Hepatocyte (in vitro differentiated cells): ENCODE measurements at regions not wholly inside any gene's neighbourhood (a gene's known extent, or its start where the extent isn't known, plus 50 kb on each side); places are given as distances from the start of the nearest gene placed in this dataset.

ENCODE experiments used
- DNase-seq: peaks from one replicate; pipeline ENCODE4 v3.0.0-alpha.2; 2016; ENCODE audit warnings: low spot score
- H2AFZ ChIP-seq: fragments of 200-600 bp; sonication (generic); 2 replicates; pipeline ENCODE4 v1.6.0; 2016; ENCODE audit warnings: antibody characterized with exemption, mild to moderate bottlenecking
- H3K27ac ChIP-seq: fragments of 200-600 bp; sonication (generic); 2 replicates; pipeline ENCODE4 v1.5.1; 2016; ENCODE audit warnings: mild to moderate bottlenecking
- H3K27me3 ChIP-seq: fragments of 200-600 bp; sonication (generic); 2 replicates; pipeline ENCODE4 v1.6.1; 2016
- H3K36me3 ChIP-seq: fragments of 200-600 bp; sonication (generic); replicated peaks from 2 replicates; pipeline ENCODE4 v1.5.1; 2016; ENCODE audit warnings: low read depth; ENCODE audit not compliant: insufficient read depth
- H3K4me1 ChIP-seq: fragments of 200-600 bp; sonication (generic); 2 replicates; pipeline ENCODE4 v1.5.1; 2016; ENCODE audit warnings: mild to moderate bottlenecking, moderate library complexity; ENCODE audit not compliant: insufficient read depth
- H3K4me2 ChIP-seq: fragments of 200-600 bp; sonication (generic); 2 replicates; pipeline ENCODE4 v1.6.0; 2016
- H3K4me3 ChIP-seq: fragments of 200-600 bp; sonication (generic); 2 replicates; pipeline ENCODE4 v1.5.1; 2016; ENCODE audit warnings: mild to moderate bottlenecking
- H3K79me2 ChIP-seq: fragments of 200-600 bp; sonication (generic); 2 replicates; pipeline ENCODE4 v1.6.0; 2017; ENCODE audit warnings: mild to moderate bottlenecking
- H3K9me2 ChIP-seq: fragments of 200-600 bp; sonication (generic); replicated peaks from 2 replicates; pipeline ENCODE4 v1.6.0; 2017; ENCODE audit warnings: mild to moderate bottlenecking; ENCODE audit not compliant: insufficient read depth
- H3K9me3 ChIP-seq: fragments of 200-600 bp; sonication (generic); 2 replicates; pipeline ENCODE4 v1.5.1; 2016; ENCODE audit warnings: low read depth, mild to moderate bottlenecking
- H4K20me1 ChIP-seq: fragments of 200-600 bp; sonication (generic); 2 replicates; pipeline ENCODE4 v1.6.0; 2016; ENCODE audit warnings: mild to moderate bottlenecking; ENCODE audit not compliant: insufficient read depth, poor library complexity, severe bottlenecking
- CTCF ChIP-seq: fragments of 200-600 bp; sonication (generic); IDR thresholded peaks from 2 replicates; pipeline ENCODE4 v1.5.1; 2016; ENCODE audit warnings: antibody characterized with exemption, mild to moderate bottlenecking; ENCODE audit not compliant: poor library complexity
- EZH2 ChIP-seq: fragments of 200-600 bp; sonication (generic); IDR thresholded peaks from 2 replicates; pipeline ENCODE4 v1.6.1; 2016; ENCODE audit warnings: antibody characterized with exemption, mild to moderate bottlenecking, borderline replicate concordance
- EZH2phosphoT487 ChIP-seq: fragments of 200-600 bp; sonication (generic); IDR thresholded peaks from one replicate; pipeline ENCODE4 v1.6.1; 2018; ENCODE audit warnings: antibody characterized with exemption, mild to moderate bottlenecking, low read depth, moderate library complexity; ENCODE audit not compliant: unreplicated experiment, severe bottlenecking
- WGBS: methylation state at CpG from one replicate; pipeline ENCODE4 v1.1.6; 2016; ENCODE audit warnings: low lambda C conversion rate; ENCODE audit errors: missing lambda C conversion rate; 5-methylcytosine and 5-hydroxymethylcytosine counted together

GRCh38 chr4:165662341-165662740 is 210.7 kb upstream of the TLL1 start:
- Histone ChIP-seq H3K4me2 (no peak overlapping the region), H3K36me3 (no peaks in the 10 kb centered on the region), H4K20me1 (no peaks in the 10 kb centered on the region), H3K9me2 (no peaks in the 10 kb centered on the region), H3K27ac (no peak overlapping the region), H3K9me3 (no peaks in the 10 kb centered on the region), H2AFZ (no peak overlapping the region), H3K79me2 (no peaks in the 10 kb centered on the region), H3K4me1 (no peaks in the 10 kb centered on the region), H3K27me3 (no peaks in the 10 kb centered on the region), H3K4me3 (no peak overlapping the region)
- DNase-seq, result no peak
- WGBS, result 78% methylated on average over 2 of the region's 2 CpGs
- no peak for TF ChIP-seq EZH2

GRCh38 chr4:165663411-165663810 is 209.6 kb upstream of the TLL1 start:
- no peak overlapping the region for H3K27ac ChIP-seq
- no peaks in the 10 kb centered on the region for H3K36me3 ChIP-seq
- no peaks in the 10 kb centered on the region for H3K9me2 ChIP-seq
- H3K4me3 ChIP-seq, result no peak overlapping the region
- no peaks in the 10 kb centered on the region for H3K27me3 ChIP-seq
- H3K4me2 ChIP-seq, result no peak overlapping the region
- TF ChIP-seq CTCF (no peak), EZH2 (no peak), EZH2phosphoT487 (no peak)
- no peaks in the 10 kb centered on the region for H3K4me1 ChIP-seq
- H2AFZ ChIP-seq, result no peak overlapping the region
- no peak for DNase-seq
- H3K79me2 ChIP-seq, result no peaks in the 10 kb centered on the region
- H3K9me3 ChIP-seq, result no peaks in the 10 kb centered on the region
- no peaks in the 10 kb centered on the region for H4K20me1 ChIP-seq

GRCh38 chr4:165666836-165667235 is 206.2 kb upstream of the TLL1 start:
- Histone ChIP-seq H3K27me3 (no peaks in the 10 kb centered on the region), H3K4me1 (no peaks in the 10 kb centered on the region), H3K79me2 (no peaks in the 10 kb centered on the region), H3K4me2 (no peak overlapping the region), H2AFZ (no peak overlapping the region), H3K9me2 (no peaks in the 10 kb centered on the region), H3K9me3 (no peaks in the 10 kb centered on the region), H3K36me3 (no peaks in the 10 kb centered on the region), H3K4me3 (no peak overlapping the region), H4K20me1 (no peaks in the 10 kb centered on the region), H3K27ac (no peak overlapping the region)
- DNase-seq, result no peak
- WGBS, result 93% methylated on average over 5 of the region's 5 CpGs
- TF ChIP-seq EZH2, result no peak
- TF ChIP-seq CTCF, result no peak
- TF ChIP-seq EZH2phosphoT487, result no peak

GRCh38 chr4:165667969-165668368 is 205.1 kb upstream of the TLL1 start:
- H3K9me3 ChIP-seq, result no peaks in the 10 kb centered on the region
- no peaks in the 10 kb centered on the region for H3K9me2 ChIP-seq
- H3K27me3 ChIP-seq, result no peaks in the 10 kb centered on the region
- DNase-seq, result no peak
- H3K4me1 ChIP-seq, result no peaks in the 10 kb centered on the region
- H4K20me1 ChIP-seq, result no peaks in the 10 kb centered on the region
- H3K36me3 ChIP-seq, result no peaks in the 10 kb centered on the region
- no peaks in the 10 kb centered on the region for H3K79me2 ChIP-seq
- H3K4me3 ChIP-seq, result no peak overlapping the region
- WGBS, result 97% methylated on average over 1 of the region's 1 CpG
- H3K27ac ChIP-seq, result no peak overlapping the region
- no peak overlapping the region for H3K4me2 ChIP-seq
- H2AFZ ChIP-seq, result no peak overlapping the region
- TF ChIP-seq EZH2phosphoT487 (no peak), EZH2 (no peak), CTCF (no peak)
